ENCODE measurements at regions not wholly inside any gene's neighbourhood (a gene's known extent, or its start where the extent isn't known, plus 50 kb on each side); places are given as distances from the start of the nearest gene placed in this dataset.
"Not testable (repeated sequence)": the region's sequence is repeated elsewhere in the genome, so short reads cannot be mapped to it uniquely, and the experiment has no call there.

- no peaks in the 10 kb centered on the region for H3K36me3 Mint-ChIP-seq (ENCODE audit: low read depth)
- ATAC-seq (no peak), DNase-seq (no peak)
- no peak overlapping the region for H3K27ac Mint-ChIP-seq
- H3K9me3 Mint-ChIP-seq = no peaks in the 10 kb centered on the region
- no peaks in the 10 kb centered on the region for H3K27me3 Mint-ChIP-seq
- no peak overlapping the region for H3K4me3 Mint-ChIP-seq
- H3K4me1 Mint-ChIP-seq = no peaks in the 10 kb centered on the region
Measured at GRCh38 chrX:25674776-25675175, 463.4 kb upstream of the MAGEB18 start.

- H3K9me3 Mint-ChIP-seq = no peaks in the 10 kb centered on the region
- H3K27me3 Mint-ChIP-seq = no peaks in the 10 kb centered on the region
- no peak for ATAC-seq
Measured at GRCh38 chrX:25701876-25702275, 436.3 kb upstream of the MAGEB18 start.

DNA sequence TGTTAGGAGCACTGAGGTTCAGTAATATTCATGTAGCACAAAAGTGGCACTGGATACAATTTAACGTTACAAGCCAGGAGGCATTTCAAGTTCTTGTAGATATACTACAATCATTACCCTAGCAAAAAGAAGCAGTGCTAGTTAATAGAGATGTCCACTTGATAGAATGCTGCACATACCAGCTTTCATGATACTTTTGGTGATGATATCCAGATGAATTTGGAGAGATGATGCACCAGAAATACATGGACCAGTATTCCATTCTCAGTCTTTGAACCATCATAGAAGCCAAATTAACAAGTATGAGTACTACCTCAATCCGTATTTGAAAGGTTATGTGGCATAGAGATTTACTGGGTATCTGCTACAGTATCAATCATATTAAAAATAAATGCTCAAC is 421.0 kb upstream of the MAGEB18 start:
- Mint-ChIP-seq H3K4me3 (no peak overlapping the region), H3K27ac (no peak overlapping the region), H3K27me3 (no peaks in the 10 kb centered on the region)

More at GRCh38 chrX:25701876-25702275, 436.3 kb upstream of the MAGEB18 start:
- no peak for DNase-seq
- Mint-ChIP-seq H3K4me3 (no peak overlapping the region), H3K36me3 (ENCODE audit: low read depth) (no peaks in the 10 kb centered on the region), H3K4me1 (no peaks in the 10 kb centered on the region), H3K27ac (no peak overlapping the region)

GRCh38 chrX:25721564-25721963 is 416.6 kb upstream of the MAGEB18 start:
- DNase-seq = no peak
- Mint-ChIP-seq H3K9me3 (no peaks in the 10 kb centered on the region), H3K4me1 (no peaks in the 10 kb centered on the region), H3K36me3 (ENCODE audit: low read depth) (no peaks in the 10 kb centered on the region), H3K4me3 (no peak overlapping the region), H3K27me3 (no peaks in the 10 kb centered on the region), H3K27ac (no peak overlapping the region)
- ATAC-seq = no peak

More for the DNA sequence above, 421.0 kb upstream of the MAGEB18 start:
- DNase-seq = no peak
- no peaks in the 10 kb centered on the region for H3K9me3 Mint-ChIP-seq
- no peak for ATAC-seq
- no peaks in the 10 kb centered on the region for H3K4me1 Mint-ChIP-seq
- no peaks in the 10 kb centered on the region for H3K36me3 Mint-ChIP-seq (ENCODE audit: low read depth)

DNA sequence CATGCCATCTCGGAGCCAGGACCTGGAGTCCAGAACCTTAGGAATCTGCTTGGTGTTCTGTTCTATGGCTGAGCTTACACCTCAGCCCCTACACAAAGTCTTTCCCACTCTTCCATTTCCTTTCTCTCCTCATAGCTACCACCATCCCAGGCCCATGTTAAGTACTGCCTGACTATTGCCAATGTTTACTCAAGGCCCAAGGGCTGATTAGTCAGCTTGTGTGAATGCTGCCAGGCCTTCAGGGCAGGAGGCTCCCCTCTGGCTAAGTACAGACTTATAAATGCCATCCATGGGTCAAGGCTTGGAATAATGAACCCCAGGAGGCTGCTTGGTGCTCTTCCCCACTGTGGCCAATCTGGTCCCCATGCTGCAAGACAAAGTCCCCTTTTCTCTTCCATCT is 411.6 kb upstream of the MAGEB18 start:
- no peaks in the 10 kb centered on the region for H3K27me3 Mint-ChIP-seq
- H3K27ac Mint-ChIP-seq = no peak overlapping the region
- H3K9me3 Mint-ChIP-seq = no peaks in the 10 kb centered on the region
- H3K4me1 Mint-ChIP-seq = no peaks in the 10 kb centered on the region
- DNase-seq (no peak), ATAC-seq (no peak)
- no peaks in the 10 kb centered on the region for H3K36me3 Mint-ChIP-seq (ENCODE audit: low read depth)
- no peak overlapping the region for H3K4me3 Mint-ChIP-seq

GRCh38 chrX:25733148-25733547 is 405.0 kb upstream of the MAGEB18 start:
- DNase-seq (no peak), ATAC-seq (no peak)
- no peaks in the 10 kb centered on the region for H3K9me3 Mint-ChIP-seq
- no peaks in the 10 kb centered on the region for H3K27me3 Mint-ChIP-seq
- H3K4me1 Mint-ChIP-seq = no peaks in the 10 kb centered on the region
- no peak overlapping the region for H3K27ac Mint-ChIP-seq
- no peaks in the 10 kb centered on the region for H3K36me3 Mint-ChIP-seq (ENCODE audit: low read depth)
- no peak overlapping the region for H3K4me3 Mint-ChIP-seq

GRCh38 chrX:25737540-25737939 is 400.6 kb upstream of the MAGEB18 start:
- no peak overlapping the region for H3K27ac Mint-ChIP-seq
- no peaks in the 10 kb centered on the region for H3K9me3 Mint-ChIP-seq
- DNase-seq (no peak), ATAC-seq (no peak)
- no peaks in the 10 kb centered on the region for H3K27me3 Mint-ChIP-seq
- no peak overlapping the region for H3K4me3 Mint-ChIP-seq
- H3K4me1 Mint-ChIP-seq = no peaks in the 10 kb centered on the region
- H3K36me3 Mint-ChIP-seq (ENCODE audit: low read depth) = no peaks in the 10 kb centered on the region

- Mint-ChIP-seq H3K4me1 (no peaks in the 10 kb centered on the region), H3K27ac (no peak overlapping the region), H3K36me3 (ENCODE audit: low read depth) (no peaks in the 10 kb centered on the region), H3K27me3 (no peaks in the 10 kb centered on the region), H3K9me3 (no peaks in the 10 kb centered on the region), H3K4me3 (no peak overlapping the region)
- DNase-seq (no peak), ATAC-seq (no peak)
Measured at GRCh38 chrX:25742334-25742733, 395.8 kb upstream of the MAGEB18 start.

- H3K27ac Mint-ChIP-seq = no peak overlapping the region
- ATAC-seq (no peak), DNase-seq (no peak)
- no peaks in the 10 kb centered on the region for H3K4me1 Mint-ChIP-seq
- no peak overlapping the region for H3K4me3 Mint-ChIP-seq
- H3K36me3 Mint-ChIP-seq (ENCODE audit: low read depth) = no peaks in the 10 kb centered on the region
- no peaks in the 10 kb centered on the region for H3K9me3 Mint-ChIP-seq
- no peaks in the 10 kb centered on the region for H3K27me3 Mint-ChIP-seq
Measured at GRCh38 chrX:25754399-25754798, 383.7 kb upstream of the MAGEB18 start.

GRCh38 chrX:25755194-25755593 is 382.9 kb upstream of the MAGEB18 start:
- H3K9me3 Mint-ChIP-seq = no peaks in the 10 kb centered on the region
- no peak for DNase-seq
- no peaks in the 10 kb centered on the region for H3K36me3 Mint-ChIP-seq (ENCODE audit: low read depth)
- no peak overlapping the region for H3K4me3 Mint-ChIP-seq
- H3K27me3 Mint-ChIP-seq = no peaks in the 10 kb centered on the region
- H3K4me1 Mint-ChIP-seq = no peaks in the 10 kb centered on the region
- ATAC-seq = no peak
- no peak overlapping the region for H3K27ac Mint-ChIP-seq

GRCh38 chrX:25762656-25763055 is 375.5 kb upstream of the MAGEB18 start:
- Mint-ChIP-seq H3K4me1 (no peaks in the 10 kb centered on the region), H3K36me3 (ENCODE audit: low read depth) (no peaks in the 10 kb centered on the region), H3K27me3 (no peaks in the 10 kb centered on the region), H3K4me3 (no peak overlapping the region), H3K9me3 (no peaks in the 10 kb centered on the region), H3K27ac (no peak overlapping the region)
- ATAC-seq (no peak), DNase-seq (no peak)

DNA sequence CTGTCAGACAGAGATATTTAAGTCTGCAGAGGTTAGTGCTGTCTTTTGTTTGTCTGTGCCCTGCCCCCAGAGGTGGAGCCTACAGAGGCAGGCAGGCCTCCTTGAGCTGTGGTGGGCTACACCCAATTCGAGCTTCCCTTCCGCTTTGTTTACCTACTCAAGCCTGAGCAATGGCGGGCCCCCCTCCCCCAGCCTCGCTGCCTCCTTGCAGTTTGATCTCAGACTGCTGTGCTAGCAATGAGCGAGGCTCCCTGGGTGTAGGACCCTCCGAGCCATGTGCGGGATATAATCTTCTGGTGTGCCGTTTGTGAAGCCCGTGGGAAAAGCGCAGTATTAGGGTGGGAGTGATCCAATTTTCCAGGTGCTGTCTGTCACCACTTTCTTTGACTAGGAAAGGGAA is 366.3 kb upstream of the MAGEB18 start:
- not testable (repeated sequence) for H3K9me3 Mint-ChIP-seq; H3K27ac Mint-ChIP-seq; DNase-seq; H3K4me3 Mint-ChIP-seq; H3K36me3 Mint-ChIP-seq (ENCODE audit: low read depth); H3K27me3 Mint-ChIP-seq; H3K4me1 Mint-ChIP-seq; ATAC-seq

DNA sequence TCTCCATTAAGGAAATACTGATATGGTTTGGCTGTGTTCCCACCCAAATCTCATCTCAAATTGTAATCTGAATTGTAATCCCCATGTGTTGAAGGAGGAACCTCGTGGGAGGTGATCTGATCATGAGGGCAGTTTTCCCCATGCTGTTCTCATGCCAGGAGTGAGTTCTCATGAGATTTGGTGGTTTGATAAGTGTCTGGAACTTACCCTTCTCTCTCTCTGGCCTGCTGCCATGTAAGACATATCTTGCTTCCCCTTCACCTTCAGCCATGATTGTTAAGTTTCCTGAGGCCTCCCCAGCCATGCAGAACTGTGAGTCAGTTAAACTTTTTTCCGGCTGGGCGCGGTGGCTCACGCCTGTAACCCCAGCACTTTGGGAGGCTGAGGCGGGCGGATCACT is 340.3 kb upstream of the MAGEB18 start:
- not testable (repeated sequence) for H3K4me3 Mint-ChIP-seq; H3K27me3 Mint-ChIP-seq; H3K4me1 Mint-ChIP-seq; H3K9me3 Mint-ChIP-seq; H3K36me3 Mint-ChIP-seq (ENCODE audit: low read depth); ATAC-seq; H3K27ac Mint-ChIP-seq; DNase-seq

- H3K27me3 Mint-ChIP-seq = no peaks in the 10 kb centered on the region
Measured at GRCh38 chrX:25805744-25806143, 332.4 kb upstream of the MAGEB18 start.

GRCh38 chrX:25807022-25807421 is 331.1 kb upstream of the MAGEB18 start:
- DNase-seq (no peak), ATAC-seq (no peak)
- H3K27me3 Mint-ChIP-seq = no peaks in the 10 kb centered on the region
- no peak overlapping the region for H3K27ac Mint-ChIP-seq
- H3K36me3 Mint-ChIP-seq (ENCODE audit: low read depth) = no peaks in the 10 kb centered on the region
- H3K9me3 Mint-ChIP-seq = peaks cover 7% of the 10 kb centered on the region
- H3K4me1 Mint-ChIP-seq = no peaks in the 10 kb centered on the region
- H3K4me3 Mint-ChIP-seq = no peak overlapping the region

More at GRCh38 chrX:25805744-25806143, 332.4 kb upstream of the MAGEB18 start:
- Mint-ChIP-seq H3K27ac (no peak overlapping the region), H3K9me3 (peaks cover 8% of the 10 kb centered on the region), H3K4me3 (no peak overlapping the region), H3K4me1 (no peaks in the 10 kb centered on the region), H3K36me3 (ENCODE audit: low read depth) (no peaks in the 10 kb centered on the region)
- ATAC-seq (no peak), DNase-seq (no peak)

- H3K36me3 Mint-ChIP-seq (ENCODE audit: low read depth) = no peaks in the 10 kb centered on the region
Measured at GRCh38 chrX:25810202-25810601, 327.9 kb upstream of the MAGEB18 start.

More at GRCh38 chrX:25810202-25810601, 327.9 kb upstream of the MAGEB18 start:
- Mint-ChIP-seq H3K4me1 (no peaks in the 10 kb centered on the region), H3K27me3 (no peaks in the 10 kb centered on the region), H3K9me3 (no peaks in the 10 kb centered on the region), H3K4me3 (no peak overlapping the region), H3K27ac (no peak overlapping the region)
- ATAC-seq (no peak), DNase-seq (no peak)
